NOMO-1 treated with dmso at 0.1 percent for 144 hours (cell line): ENCODE measurements at regions not wholly inside any gene's neighbourhood (a gene's known extent, or its start where the extent isn't known, plus 50 kb on each side); places are given as distances from the start of the nearest gene placed in this dataset.
"Not testable (repeated sequence)": the region's sequence is repeated elsewhere in the genome, so short reads cannot be mapped to it uniquely, and the experiment has no call there.

Source experiments
- DNase-seq: peaks from one replicate; lab custom pipeline; 2025; ENCODE audit not compliant: unreplicated experiment; lab: John Stamatoyannopoulos, UW

GRCh38 chr7:124257638-124258308 is 224.9 kb upstream of the TMEM229A start:
- DNase-seq = no peak

DNA sequence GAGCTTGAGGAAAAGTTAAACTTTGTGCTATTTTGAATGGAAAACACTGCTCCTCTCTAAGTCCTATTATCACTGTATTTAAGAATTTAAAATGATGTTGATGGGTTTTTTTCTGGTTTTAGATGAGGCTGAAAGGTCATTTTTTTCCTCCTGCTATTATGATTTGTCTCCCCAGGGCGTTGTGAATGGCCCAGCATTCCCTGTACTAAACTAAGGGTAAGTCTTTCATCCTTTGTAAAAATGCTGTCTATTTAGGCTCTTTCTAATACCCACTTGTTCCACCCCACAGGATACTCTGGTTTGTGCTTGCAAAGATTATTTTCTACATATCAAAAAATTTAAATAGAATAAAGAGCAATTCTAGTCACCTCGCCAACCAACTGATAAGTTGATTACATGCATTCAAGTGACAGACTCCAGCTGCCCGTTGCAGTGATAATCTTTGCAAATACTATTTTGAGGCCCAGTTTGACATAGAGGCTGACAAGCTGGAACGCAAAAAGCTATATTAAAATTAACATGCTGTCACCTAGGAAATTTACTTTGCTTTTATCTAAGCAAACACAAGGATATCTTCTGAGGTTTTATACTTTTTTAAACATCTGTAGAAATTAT is 222.3 kb upstream of the TMEM229A start:
- DNase-seq = no peak

DNA sequence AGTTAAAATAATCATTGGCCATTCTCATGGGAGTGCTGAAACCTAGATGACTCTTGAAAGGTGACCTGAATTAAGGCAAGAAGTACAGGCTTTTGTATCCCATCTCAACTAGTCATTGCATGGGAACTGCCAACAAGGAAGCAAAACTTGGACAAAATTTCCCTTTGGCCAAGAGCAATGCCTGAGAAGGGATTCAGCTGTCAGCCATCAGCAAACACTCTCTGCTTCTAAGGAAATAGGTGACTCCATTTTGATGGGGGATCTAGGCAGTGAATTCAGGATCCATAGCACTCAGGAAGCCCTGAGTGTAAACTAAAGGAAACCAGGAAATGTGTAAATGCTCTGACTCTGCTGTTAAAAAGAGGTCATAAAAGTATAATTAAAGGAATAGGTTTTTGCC is 221.5 kb upstream of the TMEM229A start:
- DNase-seq = no peak

GRCh38 chr7:124251636-124252035 is 218.8 kb upstream of the TMEM229A start:
- DNase-seq = no peak

DNA sequence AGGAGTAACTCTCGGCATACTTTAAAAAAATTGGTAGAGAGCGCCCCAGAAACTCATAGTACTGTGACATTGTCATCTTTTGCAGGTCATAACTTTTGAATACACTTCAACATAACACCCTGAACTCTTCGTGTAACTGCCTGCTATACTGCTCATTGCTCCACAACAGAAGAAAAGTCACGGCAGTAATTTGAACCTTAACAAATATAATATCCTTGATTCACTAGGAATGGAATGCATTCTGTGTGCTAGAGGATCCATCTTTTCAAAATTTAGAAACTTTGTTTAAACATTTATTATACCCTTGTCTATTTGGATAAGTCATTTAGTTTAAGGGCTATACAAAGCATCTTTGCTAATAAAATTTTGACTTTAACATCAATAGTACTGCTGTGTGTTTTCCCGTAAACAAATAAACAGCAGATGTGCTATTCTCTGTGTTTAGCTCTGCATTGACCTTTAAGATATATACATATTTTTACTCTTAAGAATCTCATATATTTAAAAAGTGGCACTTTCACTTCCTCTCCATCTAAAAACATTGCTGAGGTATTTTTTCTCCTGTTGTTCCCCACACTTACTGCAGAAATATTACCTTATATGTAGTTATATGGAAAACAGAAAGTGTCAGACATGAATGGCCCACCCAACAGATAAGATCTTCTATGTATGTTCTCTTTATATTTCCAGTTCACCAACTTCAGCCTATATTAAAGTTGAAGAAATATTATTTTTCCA is 217.6 kb upstream of the TMEM229A start:
- no peak for DNase-seq

DNA sequence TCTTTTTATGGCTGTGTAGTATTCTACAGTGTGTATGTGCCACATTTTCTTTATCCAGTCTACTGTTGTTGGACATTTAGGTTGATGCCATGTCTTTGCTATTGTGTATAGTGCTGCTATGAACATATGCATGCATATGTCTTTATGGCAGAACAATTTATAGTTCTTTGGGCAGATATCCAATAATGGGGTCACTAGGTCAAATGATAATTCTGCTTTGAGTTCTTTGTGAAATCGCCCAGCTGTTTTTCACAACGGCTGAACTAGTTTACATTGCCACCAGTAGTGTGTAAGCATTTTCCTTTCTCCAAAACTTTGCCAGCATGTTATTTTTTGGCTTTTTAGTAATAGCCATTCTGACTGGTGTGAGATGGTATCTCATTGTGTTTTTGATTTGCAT is 214.8 kb upstream of the TMEM229A start:
- no peak for DNase-seq

- no peak for DNase-seq
Observed at GRCh38 chr7:124246262-124246863, 213.5 kb upstream of the TMEM229A start.

- not testable (repeated sequence) for DNase-seq
Observed at GRCh38 chr7:124244469-124244868, 211.6 kb upstream of the TMEM229A start.

GRCh38 chr7:124219681-124220080 is 186.8 kb upstream of the TMEM229A start:
- no peak for DNase-seq

DNA sequence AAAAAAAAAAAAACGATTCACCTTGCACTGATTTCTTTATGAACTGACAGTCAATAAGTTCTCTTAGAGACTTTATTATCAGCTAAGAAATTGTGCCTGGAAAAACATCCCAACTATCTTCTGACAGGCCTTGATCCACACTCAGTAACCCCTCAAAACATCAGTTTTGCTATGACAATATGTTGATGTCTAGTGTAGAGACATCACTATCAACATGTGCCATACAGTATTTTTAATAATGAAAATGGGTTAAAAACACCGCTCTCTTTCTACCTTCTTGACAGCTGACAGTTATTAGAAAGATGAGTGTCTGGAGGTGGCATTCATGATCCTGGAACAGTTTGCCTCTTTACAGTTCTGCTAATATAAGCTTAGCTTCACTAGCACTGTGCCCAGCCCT is 175.8 kb upstream of the TMEM229A start:
- DNase-seq = no peak

GRCh38 chr7:124208173-124208572 is 175.3 kb upstream of the TMEM229A start:
- no peak for DNase-seq

- no peak for DNase-seq
Observed at GRCh38 chr7:124205526-124205925, 172.7 kb upstream of the TMEM229A start.

GRCh38 chr7:124202546-124202945 is 169.7 kb upstream of the TMEM229A start:
- DNase-seq = no peak

GRCh38 chr7:124201768-124202349 is 169.0 kb upstream of the TMEM229A start:
- DNase-seq = no peak

DNA sequence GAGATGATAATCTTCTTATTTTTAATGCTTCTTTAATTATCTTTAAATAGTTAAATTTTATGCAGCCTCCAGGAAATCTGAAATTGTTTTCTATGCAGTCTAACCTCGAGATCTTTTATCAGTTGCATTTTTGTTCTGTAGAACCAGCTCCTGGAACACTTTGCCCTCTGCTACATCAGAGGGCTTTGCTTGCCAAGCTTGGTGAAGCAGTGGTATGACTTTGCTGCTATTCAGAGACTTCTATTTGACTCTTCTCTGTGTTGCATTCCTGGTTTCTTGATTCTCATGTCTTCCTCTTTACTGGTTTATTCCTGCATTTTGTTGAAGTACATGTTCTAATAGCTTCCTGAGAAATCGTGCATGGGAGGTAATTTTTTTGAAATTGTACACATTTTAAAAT is 163.7 kb upstream of the TMEM229A start:
- no peak for DNase-seq

DNA sequence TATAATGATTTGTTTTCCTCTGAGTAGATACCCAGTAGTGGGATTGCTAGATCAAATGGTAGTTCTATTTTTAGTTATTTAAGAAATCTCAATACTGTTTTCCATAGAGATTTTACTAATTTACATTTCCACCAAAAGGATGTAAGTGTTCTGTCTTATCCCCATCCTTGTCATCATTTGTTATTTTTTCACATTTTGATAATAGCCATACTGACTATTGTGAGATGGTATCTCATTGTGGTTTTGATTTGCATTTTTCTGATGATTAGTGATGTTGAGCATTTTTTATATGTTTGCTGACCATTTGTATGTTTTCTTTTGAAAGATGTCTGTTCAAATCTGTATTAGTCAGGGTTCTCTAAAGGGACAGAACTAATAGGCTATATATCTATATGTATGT is 160.0 kb upstream of the TMEM229A start:
- DNase-seq = no peak

DNA sequence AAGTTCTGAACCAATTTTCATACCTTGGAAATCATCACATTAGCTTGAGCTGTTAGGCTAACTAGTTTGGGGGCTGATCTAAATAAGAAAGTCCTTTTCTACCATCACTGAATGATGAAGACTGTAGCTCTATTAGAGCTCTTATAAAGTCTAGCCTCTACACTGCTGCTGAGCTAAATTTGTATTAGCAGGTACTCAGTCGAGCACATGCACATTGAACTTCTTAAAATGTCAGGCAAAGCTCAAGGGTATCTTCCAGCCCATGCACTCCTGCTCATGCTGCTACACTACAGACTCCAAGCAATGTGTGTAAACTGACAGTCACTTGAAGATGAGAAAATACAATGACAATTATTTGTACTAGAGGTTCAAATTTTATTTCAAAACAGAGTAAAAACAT is 158.8 kb upstream of the TMEM229A start:
- DNase-seq = no peak

GRCh38 chr7:124191030-124191429 is 158.2 kb upstream of the TMEM229A start:
- DNase-seq = no peak

- DNase-seq = no peak
Observed at GRCh38 chr7:124188576-124188975, 155.7 kb upstream of the TMEM229A start.

GRCh38 chr7:124187962-124188361 is 155.1 kb upstream of the TMEM229A start:
- DNase-seq = no peak

GRCh38 chr7:124183649-124184048 is 150.8 kb upstream of the TMEM229A start:
- no peak for DNase-seq

DNA sequence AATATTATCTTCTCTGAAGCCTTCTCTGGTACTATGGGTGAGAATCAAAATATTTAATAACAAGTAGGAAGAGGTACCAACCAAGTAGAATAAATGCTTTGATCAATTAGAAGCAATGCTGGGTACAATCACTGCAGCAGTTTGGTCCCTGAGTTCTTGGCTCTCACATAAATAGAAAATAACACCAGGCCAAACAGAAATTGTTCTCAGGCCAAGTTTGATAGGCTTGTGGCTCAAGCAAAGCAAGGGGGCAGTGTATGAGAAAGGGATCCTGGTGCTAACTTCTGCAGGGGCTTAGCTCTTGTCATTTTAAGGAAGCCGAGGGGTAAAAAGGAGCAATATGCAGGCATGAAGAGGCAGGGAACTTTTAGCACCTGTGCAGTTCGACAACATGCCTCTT is 146.8 kb upstream of the TMEM229A start:
- DNase-seq = no peak
